M059J (cell line): ENCODE measurements at regions not wholly inside any gene's neighbourhood (a gene's known extent, or its start where the extent isn't known, plus 50 kb on each side); places are given as distances from the start of the nearest gene placed in this dataset.
A peak's percentile ranks its signal among the peaks of the same experiment; 100 is the strongest.

ENCODE experiments used
- DNase-seq: peaks from one replicate; pipeline ENCODE4 v3.0.0-alpha.2; 2012; ENCODE audit warnings: low read depth

DNA sequence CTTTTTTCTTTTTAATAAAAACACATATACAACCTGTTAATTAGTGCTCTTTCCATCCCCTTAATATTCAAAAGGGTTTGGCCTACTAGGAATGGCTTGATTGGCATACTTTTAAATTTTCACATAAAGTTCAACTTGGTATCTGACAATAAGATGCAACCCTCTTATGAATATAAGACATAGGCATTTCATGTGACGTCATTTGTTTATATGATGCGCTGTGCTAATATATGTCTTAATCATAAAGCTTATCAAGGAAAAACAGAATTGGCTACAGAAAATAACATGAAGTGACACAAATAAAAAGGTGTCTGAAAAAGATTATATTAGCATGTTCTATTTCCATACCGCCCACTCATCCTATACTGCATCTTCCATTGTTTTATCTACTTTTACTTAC is 1642.4 kb downstream of the EFNA5 start:
- DNase-seq, result no peak

DNA sequence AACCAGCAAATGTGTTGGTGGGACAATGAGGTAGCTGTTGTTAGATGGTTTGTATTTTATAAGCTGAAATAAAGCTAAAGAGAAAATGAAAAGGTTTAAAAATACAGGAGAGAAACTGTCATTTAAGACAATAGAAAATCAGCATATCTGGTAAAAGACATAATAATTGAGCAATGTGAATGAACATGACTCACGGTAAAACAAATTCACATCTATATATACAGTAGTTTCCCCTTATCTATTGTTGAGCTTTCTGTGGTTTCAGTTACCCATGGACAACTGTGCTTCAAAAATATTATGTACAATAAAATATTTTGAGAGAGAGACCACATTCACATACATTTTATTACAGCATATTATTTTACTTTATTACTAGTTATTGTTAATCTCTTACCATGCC is 1649.8 kb downstream of the EFNA5 start:
- DNase-seq, result no peak

DNA sequence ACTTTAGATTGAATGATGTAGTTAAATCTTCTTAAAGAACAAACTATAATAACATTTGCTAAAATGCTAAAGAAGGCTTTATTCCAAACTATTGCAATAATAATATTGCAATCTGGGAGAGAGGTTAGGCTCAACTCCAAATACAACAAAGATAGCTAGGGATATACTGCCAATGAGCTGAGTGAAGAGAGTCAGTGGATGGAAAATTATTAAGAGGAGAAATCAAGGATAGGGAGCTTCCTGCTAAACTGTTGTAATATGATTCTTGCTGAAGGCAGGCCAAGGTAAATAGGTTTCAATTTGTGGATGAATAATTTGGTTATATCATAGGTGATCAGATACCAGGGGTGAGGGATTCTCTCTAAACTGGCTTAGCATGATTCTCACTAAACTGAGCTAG is 1651.5 kb downstream of the EFNA5 start:
- DNase-seq, result no peak

DNA sequence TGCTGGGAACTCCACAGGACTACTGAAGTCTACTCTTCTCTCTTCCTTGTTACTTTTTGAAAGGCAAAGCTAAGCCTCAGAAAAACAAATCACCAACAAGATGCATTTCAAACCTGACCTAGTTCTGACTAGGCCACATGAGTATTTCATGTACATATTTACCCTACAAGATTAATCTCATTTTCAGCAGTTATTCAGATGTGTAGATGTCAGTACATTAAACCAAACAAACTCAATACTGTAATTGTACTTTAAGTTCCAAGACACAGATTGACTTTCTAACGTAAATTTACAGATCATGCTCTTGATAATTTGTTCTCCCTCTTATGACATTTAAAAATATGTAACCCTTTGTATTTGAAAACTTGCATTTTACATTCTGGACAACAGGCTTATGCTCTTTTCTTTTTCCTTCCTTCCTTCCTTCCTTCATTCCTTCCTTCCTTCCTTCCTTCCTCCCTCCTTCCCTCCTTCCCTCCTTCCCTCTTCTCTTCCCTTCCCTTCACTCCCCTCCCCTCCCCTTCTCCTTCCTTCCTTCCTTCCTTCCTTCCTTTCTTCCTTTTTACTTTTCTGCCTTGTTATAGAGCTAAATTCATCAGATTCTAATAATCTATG is 1653.4 kb downstream of the EFNA5 start:
- no peak for DNase-seq

DNA sequence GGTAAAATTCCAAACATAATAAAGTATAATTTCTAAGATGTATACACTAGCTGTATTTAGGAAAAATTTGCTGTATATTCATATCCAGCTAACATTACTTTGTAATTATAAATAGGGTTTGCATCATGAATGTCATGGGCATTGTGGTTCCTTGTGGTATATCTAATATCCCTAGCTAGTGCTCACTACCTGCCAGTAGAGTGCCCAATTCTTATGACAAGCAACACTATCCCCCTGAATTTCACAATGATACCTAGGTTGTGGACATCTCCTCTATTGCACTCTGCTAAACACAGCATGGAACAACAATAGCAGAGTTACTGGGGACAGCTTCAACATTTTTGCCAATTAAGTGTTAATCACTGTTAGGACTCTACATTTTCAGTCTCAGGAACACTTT is 1656.5 kb downstream of the EFNA5 start:
- DNase-seq, result no peak

DNA sequence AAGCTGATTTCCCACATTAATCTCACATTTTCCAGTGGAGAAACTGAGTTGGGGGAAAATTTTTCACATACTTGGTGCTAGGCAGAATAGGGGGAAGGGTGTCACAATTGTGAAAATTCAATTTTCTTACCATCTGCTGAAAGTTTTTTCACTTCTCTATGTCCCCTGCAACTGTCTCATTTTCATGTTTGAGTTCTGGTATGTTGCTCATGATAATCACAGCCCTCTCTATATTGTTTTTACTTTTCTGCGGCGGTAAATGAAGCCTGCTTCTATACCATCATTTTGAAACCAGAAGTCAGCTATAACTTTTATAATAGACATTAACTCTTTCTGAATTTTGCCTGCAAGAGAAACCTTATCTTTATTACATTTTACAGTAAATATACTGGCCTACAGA is 1664.5 kb downstream of the EFNA5 start:
- no peak for DNase-seq

DNA sequence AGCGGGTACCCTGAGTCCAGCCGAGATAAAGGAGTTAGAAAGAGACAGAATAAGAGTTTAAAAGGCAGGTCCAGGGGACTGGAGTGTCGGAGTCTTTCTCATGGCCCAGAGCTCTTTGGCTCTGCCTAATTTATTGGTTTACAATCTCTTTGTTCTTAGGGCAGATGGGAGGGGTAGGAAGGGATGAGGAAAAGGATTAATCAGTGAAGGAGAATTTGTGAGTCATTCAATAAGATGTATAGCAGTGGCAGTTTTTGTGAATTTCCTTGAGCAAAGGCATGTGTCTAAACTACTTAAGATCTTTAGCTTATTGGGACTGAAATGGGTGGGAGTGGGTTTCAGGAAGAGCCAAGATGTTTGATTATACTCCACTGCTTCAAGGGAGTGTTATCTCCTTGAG is 1671.7 kb downstream of the EFNA5 start:
- DNase-seq, result peak; percentile 1

DNA sequence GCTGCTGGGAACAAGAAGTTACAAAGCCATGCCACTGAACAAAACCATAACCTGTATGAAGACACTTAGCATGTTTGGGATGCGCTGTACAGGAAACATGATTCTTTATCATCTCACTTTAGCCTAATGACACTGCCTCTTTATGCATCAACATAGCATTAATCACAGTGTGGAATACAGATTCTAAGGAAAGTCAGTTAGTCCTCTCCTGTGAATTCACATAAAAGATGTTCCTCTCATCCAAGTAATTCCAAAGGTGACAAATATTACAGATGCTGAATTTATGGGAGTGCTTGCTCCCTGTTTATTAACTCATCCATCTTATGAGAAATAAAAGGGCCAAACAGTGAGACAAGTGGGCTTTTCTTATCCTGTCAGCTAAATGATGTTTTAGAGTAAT is 1677.7 kb downstream of the EFNA5 start:
- no peak for DNase-seq

DNA sequence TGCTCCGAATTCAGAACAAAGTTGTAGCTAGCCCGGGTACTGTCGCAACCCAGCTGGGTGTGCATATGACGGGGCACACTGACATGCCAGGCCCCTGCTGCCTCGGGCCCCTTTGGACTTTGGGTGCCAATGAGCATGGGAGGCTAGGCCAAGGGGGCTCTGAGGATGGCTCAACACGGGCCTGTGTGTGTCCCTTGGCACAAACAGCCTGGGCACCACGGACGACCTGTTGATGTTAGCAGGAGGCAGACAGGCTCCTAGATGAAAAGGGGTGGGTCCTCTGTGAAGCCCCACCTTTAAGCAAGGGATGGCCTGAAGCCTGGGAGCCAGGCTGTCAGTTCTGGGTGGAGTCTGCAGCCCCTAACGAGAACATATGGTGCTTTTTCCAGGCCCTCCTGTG is 1688.2 kb downstream of the EFNA5 start:
- no peak for DNase-seq

DNA sequence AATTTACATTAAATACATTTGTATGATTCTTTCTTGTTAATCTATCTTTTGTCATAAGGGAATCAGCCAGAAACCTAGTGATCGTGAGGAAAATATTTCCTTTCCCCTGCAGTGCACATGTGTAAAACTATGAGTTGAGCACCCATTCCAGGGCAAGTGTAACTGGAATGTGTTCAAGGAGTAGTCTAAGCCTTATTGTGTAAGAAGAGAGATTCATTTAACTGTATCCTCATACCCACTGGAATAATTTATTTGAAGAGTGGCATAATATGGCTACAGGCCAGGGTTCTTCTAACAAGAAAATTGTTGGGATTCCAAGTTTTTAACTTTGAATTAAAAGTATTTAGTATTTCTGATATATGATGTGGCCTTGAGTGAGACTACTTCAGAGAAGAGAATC is 1692.7 kb downstream of the EFNA5 start:
- no peak for DNase-seq

DNA sequence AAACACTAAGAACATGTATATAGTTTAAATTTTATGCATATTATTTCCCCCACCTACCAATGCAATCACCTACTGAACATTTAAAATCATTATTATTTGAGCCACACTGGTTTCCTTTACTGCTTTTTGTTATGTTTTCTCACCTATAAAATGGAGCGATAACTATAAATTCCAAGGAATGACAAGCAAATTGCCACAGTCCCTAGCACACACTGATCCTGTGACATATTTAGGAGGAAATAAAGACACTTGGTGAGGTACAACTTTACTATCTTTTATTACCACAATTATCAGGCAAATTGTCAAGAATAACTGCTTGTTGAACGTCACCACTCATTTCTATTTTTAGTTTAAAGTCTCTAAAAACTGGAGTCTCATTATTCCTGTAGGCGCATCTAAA is 1693.6 kb downstream of the EFNA5 start:
- DNase-seq, result no peak

DNA sequence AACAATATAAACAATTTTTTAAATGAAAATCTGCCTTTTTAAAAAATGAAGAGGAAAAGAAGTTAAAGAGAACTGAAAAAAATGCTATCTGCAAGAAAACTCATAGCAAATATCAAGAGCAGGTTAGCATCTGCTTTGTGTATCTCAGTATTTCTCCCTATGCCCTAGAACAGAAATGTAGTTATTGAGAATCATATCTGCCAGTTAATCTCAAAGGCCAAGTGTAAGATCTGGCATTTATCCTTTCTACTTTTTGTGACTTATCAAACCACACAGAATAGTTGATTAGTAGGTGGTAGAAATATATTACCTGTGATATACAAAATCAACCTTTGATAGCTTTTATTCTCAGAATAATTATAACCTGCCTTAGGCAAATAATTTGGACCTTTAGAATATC is 1699.8 kb downstream of the EFNA5 start:
- DNase-seq, result no peak

DNA sequence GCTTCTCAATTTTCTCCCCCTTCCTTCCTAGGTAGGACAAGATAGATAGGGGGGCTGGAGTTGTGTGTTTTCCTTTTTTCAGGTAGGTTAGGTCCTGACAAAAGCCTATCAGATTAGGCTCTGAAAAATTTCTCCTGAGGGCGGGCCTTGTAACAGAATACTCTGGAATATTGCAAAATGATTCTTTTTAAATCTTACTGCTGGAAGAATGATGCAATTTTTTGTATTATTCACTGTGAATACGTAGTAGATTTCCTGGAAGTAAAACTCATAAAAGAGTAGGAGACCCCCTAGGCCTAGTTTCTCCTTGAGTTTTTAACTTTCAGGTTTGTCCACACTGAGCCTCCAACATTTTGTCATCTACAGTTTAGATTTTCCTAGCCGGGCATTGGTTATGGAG is 1701.8 kb downstream of the EFNA5 start:
- no peak for DNase-seq

DNA sequence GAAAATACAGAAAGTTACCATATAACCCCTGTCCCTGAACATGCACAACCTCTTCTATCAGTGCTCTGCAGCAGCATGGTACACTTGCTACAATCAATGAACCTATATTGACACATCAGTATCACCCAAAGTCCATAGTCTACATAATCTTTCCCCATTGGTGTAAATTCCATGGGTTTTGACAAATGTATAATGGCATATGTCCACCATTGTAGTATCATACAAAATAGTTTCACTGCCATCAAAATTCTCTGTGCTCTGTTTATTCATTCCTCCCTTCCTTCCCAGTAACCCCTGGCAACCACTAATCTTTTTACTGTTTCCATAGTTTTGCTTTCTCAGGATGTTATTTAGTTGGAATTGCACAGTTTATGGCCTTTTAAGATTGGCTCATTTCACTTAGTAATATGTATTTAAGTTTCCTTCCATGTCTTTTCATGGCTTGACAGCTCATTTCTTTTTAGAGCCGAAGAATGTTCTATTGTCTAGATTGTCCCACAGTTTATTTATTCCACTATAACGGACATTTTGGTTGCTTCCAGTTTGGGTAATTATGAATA is 1707.0 kb downstream of the EFNA5 start:
- DNase-seq, result no peak

DNA sequence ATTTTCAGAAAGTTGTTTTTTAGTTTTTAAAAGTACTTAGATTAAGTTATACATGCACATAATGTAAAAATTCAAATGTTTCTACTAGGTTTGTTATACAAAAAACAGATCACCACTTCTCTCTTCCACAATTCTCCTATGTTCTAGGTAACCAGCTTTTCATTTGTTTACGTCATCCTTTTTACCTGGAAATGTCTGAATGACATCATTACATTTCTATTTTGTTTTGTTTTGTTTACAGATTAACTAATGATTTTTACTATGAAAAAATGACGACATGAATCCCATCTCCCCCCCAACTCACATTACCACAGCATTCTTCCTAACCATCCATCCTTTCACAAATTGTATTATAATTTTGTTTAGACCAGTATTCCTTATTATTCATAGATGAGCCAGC is 1709.2 kb downstream of the EFNA5 start:
- DNase-seq, result no peak

DNA sequence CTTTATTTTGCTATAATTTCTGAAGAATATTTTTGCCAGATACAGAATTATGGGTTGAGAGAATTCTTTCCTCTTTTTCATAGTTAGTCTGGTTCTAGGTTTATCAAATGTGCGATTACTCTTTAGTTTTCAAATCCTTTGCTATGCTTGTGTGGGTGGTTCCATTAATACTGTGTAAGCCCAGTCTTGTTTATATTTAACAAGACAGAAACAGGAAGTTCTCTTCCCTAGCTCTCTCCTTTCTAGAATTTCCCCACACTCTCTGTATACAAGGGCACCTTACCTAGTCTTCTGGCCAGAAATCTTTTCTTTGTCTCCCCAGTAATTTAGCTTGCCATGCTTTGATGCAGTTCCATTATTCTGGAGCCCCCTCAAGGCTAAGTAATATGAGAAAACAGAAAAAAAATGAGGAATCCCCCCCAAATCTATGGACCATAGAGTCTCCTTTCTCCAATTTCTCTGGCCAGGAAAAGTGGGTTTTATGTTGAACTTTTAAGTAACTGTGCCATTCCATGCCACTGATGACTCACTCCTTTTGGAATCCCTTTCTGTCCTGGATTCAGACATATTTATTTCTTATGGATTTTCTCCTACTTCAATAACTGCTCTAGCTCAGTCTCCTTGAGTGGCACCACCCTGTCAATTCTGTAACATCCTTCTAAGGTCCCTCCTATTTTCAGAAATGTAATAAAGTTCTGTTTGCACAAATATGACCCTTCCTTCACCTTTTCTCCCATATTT is 1714.1 kb downstream of the EFNA5 start:
- DNase-seq, result peak; percentile 22

DNA sequence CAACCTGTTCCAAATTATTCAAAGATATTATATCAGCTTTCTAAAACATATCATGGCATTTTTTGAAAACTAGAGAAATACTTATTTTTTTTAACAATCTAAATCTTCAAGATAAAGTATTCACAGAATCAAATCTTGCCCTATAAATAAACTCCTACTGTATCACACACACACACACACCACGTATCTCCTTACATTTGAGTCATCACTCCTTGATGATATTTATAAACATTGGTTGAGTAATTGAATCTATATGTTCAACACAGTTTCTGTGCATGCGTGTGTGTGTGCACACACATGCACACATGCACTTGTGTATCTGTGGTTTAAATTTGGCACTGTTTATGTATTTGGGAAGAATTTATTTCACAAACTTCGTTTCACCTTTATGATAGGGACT is 1716.4 kb downstream of the EFNA5 start:
- no peak for DNase-seq

DNA sequence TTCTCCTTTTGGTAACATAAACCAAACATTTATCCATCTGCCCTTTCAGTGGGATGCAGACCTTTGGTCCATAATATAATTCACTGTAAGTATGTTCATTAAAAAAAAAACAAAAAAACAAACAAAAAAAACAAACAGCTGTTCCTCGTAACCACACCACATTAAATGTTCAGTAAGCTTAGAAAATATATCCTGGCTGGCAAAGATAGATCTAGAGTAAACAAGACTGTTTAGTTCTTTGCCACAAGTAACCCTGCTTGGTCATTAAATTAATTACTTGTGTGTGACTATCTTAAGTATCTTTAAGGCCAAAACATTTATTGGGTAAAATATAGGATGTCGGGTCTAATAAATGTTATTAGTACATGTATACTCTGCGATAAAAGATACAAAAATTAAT is 1717.1 kb downstream of the EFNA5 start:
- no peak for DNase-seq

DNA sequence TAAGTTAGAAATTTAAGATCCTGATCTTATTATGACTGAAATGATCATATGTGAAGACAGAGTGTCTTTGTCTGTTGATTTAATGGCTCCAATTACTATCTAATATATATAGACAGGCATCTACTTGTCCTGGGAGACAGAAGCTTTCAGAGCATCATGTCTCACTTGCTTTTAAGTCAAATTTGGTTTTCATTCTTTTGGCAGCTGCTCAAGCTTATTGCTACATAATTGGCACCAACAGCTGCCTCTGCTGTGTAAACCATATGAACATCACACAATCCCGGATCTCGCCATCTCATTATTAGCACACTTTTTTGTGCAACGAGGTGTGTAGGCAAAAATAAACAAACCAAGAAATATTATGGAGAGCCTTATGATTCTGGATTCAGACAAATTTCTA is 1717.9 kb downstream of the EFNA5 start:
- DNase-seq, result no peak

DNA sequence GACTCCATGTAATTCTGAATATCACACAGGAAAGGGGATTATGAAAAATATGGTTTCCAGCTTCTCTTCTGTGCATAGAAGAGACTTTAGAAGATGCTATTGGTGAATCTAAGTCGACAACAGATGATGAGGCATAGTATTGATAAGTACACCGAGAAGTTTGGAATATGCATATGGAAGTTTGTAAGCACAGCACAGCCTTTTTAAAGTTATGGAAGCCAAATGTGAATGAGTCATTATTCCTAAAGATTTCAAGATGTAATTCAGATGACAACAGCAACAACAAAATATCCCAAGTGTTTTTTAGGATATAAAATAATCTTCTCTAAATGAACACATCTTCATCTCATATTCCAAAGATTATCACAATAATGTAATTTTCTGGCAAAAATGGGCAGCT is 1723.3 kb downstream of the EFNA5 start:
- DNase-seq, result no peak

DNA sequence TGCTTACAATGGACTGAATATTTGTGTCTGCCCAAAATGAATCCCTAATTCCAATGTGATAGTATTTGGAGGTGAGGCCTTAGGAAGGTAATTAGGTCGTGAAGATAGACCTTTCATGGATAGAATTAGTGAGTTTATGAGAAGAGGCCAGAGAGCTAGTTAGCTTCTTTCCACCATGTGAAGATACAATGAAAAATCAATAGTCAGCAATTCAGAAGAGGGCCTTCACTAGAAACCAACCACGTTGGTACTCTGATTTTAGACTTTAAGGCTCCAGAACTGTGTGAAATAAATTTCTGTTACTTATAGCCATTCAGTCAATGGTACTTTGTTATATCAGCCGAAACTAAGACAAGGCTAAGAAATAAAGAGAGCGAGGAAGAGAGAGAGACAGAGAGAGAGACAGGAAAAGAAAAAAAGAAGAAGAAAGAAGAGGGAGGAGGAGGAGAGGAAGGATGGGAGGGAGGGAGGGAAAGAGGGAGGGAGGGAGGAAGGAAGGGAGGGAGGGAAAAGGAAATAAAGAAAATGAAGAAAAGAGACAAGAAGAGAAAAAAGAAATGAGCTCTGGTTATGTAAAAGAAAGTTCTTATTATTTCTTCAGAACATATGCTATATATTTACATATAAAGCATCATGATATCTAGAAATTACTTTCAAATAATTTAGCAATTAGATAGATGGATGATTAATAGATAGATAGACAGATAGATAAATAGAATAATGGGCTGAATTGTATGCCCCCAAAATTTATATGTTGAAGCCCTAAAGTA is 1725.3 kb downstream of the EFNA5 start:
- no peak for DNase-seq

DNA sequence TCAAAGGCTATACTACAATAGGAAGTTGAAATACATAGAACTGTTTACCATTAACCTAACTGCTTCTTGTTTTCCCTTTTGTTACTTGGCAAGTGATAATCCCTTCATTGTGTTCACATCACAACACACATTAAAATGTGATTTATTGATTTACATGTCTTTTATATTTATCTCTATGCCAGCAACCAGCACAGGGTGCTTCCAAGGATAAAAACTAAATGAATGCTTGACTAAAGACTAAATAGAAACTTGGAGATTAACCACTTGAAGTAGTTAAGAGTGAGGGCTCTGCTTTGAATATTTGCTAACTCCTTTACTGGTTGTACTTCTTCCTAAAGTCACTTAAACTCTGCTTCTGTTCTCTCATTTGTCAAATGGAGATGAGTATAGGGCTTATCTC is 1730.6 kb downstream of the EFNA5 start:
- DNase-seq, result no peak

DNA sequence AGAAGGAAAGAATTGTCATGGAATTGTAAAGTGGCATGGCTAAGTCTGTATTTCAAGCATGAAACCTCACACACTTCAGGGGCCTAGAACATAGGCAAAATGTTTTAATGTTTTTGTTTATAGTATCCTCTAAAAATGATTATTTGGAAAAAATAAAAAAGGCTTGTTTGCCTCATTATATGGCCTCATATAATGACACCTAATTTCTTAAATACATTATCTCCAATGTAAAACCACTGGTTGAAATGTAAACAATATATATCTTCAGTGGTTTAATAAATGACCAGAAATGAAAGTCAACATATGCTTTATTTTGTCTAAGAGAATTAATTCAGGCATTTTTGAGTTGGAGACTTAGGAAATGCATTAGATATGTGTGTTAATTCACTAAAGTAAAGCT is 1736.6 kb downstream of the EFNA5 start:
- DNase-seq, result no peak
